ENCODE measurements at regions not wholly inside any gene's neighbourhood (a gene's known extent, or its start where the extent isn't known, plus 50 kb on each side); places are given as distances from the start of the nearest gene placed in this dataset.
"Not testable (repeated sequence)": the region's sequence is repeated elsewhere in the genome, so short reads cannot be mapped to it uniquely, and the experiment has no call there.

GRCh38 chr3:28033059-28033784 lies 208.2 kb upstream of the CMC1 start:
- DNase-seq (ENCODE audit: low read depth): no peak

- no peak for DNase-seq (ENCODE audit: low read depth)
These were observed 204.5 kb upstream of the CMC1 start for GRCh38 chr3:28036599-28037575.

GRCh38 chr3:28039234-28039633 lies 202.2 kb upstream of the CMC1 start:
- no peak for DNase-seq (ENCODE audit: low read depth)

GRCh38 chr3:28039829-28040228 lies 201.6 kb upstream of the CMC1 start:
- no peak for DNase-seq (ENCODE audit: low read depth)

GRCh38 chr3:28042095-28042635 lies 199.3 kb upstream of the CMC1 start:
- DNase-seq (ENCODE audit: low read depth): no peak

- DNase-seq (ENCODE audit: low read depth): no peak
These were observed 198.7 kb upstream of the CMC1 start for GRCh38 chr3:28042707-28043106.

- no peak for DNase-seq (ENCODE audit: low read depth)
These were observed 191.3 kb upstream of the CMC1 start for GRCh38 chr3:28050120-28050519.

- DNase-seq (ENCODE audit: low read depth): no peak
These were observed 190.5 kb upstream of the CMC1 start for GRCh38 chr3:28050885-28051284.

GRCh38 chr3:28053759-28054158 lies 187.7 kb upstream of the CMC1 start:
- DNase-seq (ENCODE audit: low read depth): no peak

- DNase-seq (ENCODE audit: low read depth): no peak
These were observed 184.6 kb upstream of the CMC1 start for GRCh38 chr3:28056806-28057205.

GRCh38 chr3:28057539-28057938 lies 183.9 kb upstream of the CMC1 start:
- no peak for DNase-seq (ENCODE audit: low read depth)

GRCh38 chr3:28059199-28059598 lies 182.2 kb upstream of the CMC1 start:
- not testable (repeated sequence) for DNase-seq (ENCODE audit: low read depth)

GRCh38 chr3:28066020-28066419 lies 175.4 kb upstream of the CMC1 start:
- no peak for DNase-seq (ENCODE audit: low read depth)

GRCh38 chr3:28067014-28067413 lies 174.4 kb upstream of the CMC1 start:
- no peak for DNase-seq (ENCODE audit: low read depth)

- DNase-seq (ENCODE audit: low read depth): no peak
These were observed 173.1 kb upstream of the CMC1 start for GRCh38 chr3:28068342-28068741.

GRCh38 chr3:28069438-28069837 lies 172.0 kb upstream of the CMC1 start:
- no peak for DNase-seq (ENCODE audit: low read depth)

- DNase-seq (ENCODE audit: low read depth): no peak
These were observed 165.2 kb upstream of the CMC1 start for GRCh38 chr3:28076246-28076645.

- DNase-seq (ENCODE audit: low read depth): no peak
These were observed 163.8 kb upstream of the CMC1 start for GRCh38 chr3:28077572-28077971.

GRCh38 chr3:28078536-28078935 lies 162.9 kb upstream of the CMC1 start:
- DNase-seq (ENCODE audit: low read depth): no peak

GRCh38 chr3:28080716-28081115 lies 160.7 kb upstream of the CMC1 start:
- DNase-seq (ENCODE audit: low read depth): no peak

- no peak for DNase-seq (ENCODE audit: low read depth)
These were observed 159.9 kb upstream of the CMC1 start for GRCh38 chr3:28081533-28081947.

GRCh38 chr3:28087591-28087990 lies 153.8 kb upstream of the CMC1 start:
- no peak for DNase-seq (ENCODE audit: low read depth)

Data from activated T-helper 1 cell treated with Interleukin-2 at 50 U/mL for 16 hours (primary cell).